KMS-11 (cell line): ENCODE measurements at regions not wholly inside any gene's neighbourhood (a gene's known extent, or its start where the extent isn't known, plus 50 kb on each side); places are given as distances from the start of the nearest gene placed in this dataset.

Experiments used
- H2AFZ ChIP-seq: fragments of 200-600 bp; sonication (generic); 2 replicates; pipeline ENCODE4 v1.6.1; 2016; ENCODE audit warnings: antibody characterized with exemption, mixed run types, low read depth
- H3K27ac ChIP-seq: fragments of 200-600 bp; sonication (generic); 2 replicates; pipeline ENCODE4 v1.6.1; 2016; ENCODE audit warnings: mild to moderate bottlenecking, mixed run types
- H3K27me3 ChIP-seq: fragments of 200-600 bp; sonication (generic); 2 replicates; pipeline ENCODE4 v1.6.1; 2017; ENCODE audit warnings: mild to moderate bottlenecking, low read depth, mixed run types, moderate library complexity; ENCODE audit not compliant: insufficient read depth
- H3K36me3 ChIP-seq: fragments of 200-600 bp; sonication (generic); 2 replicates; pipeline ENCODE4 v1.6.1; 2017; ENCODE audit warnings: mild to moderate bottlenecking, mixed run types; ENCODE audit not compliant: insufficient read depth
- H3K4me1 ChIP-seq: fragments of 200-600 bp; sonication (generic); 2 replicates; pipeline ENCODE4 v1.6.1; 2016; ENCODE audit warnings: mild to moderate bottlenecking, low read depth, mixed run types; ENCODE audit not compliant: poor library complexity, severe bottlenecking
- H3K4me2 ChIP-seq: fragments of 200-600 bp; sonication (generic); 2 replicates; pipeline ENCODE4 v1.7.0; 2016; ENCODE audit warnings: mild to moderate bottlenecking, mixed run types
- H3K4me3 ChIP-seq: fragments of 200-600 bp; sonication (generic); IDR thresholded peaks from 2 replicates; pipeline ENCODE4 v1.6.1; 2017; ENCODE audit warnings: low read depth, low read length, mixed read lengths; ENCODE audit not compliant: insufficient read depth
- H3K79me2 ChIP-seq: fragments of 200-600 bp; sonication (generic); 2 replicates; pipeline ENCODE4 v1.6.1; 2016; ENCODE audit warnings: low read depth, mixed run types; ENCODE audit not compliant: insufficient read depth
- H3K9ac ChIP-seq: fragments of 200-600 bp; sonication (generic); 2 replicates; pipeline ENCODE4 v1.6.1; 2016; ENCODE audit warnings: mild to moderate bottlenecking, mixed run types
- H4K20me1 ChIP-seq: fragments of 200-600 bp; sonication (generic); 2 replicates; pipeline ENCODE4 v1.6.1; 2016; ENCODE audit warnings: mild to moderate bottlenecking, mixed run types; ENCODE audit not compliant: insufficient read depth
- TF ChIP-seq, protein P1 (sequence below): fragments of 200-600 bp; sonication (generic); conservative IDR thresholded peaks from 2 replicates; pipeline ENCODE4 v1.6.1; 2017; ENCODE audit warnings: low read depth, mild to moderate bottlenecking, antibody characterized with exemption, low read length, moderate library complexity, mixed read lengths

DNA sequence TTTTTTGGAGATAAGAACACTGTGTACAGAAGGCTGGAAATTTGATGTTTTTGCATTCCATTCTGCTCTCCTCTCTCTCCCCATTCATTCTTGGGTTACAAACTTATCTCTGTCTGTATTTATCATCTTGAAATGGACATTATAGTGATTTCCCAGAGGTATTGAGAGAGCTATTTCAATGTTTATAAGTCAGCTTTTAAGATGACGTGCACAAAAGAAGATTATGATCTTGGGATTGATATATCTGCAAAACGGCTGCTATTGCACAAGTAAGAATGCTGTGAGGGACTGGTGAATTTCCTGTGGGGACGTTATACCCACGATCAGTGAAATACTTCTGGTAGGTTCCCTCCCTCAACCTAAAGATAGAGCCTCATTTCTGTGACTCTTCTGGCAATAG is 61.0 kb upstream of the DTNA start:
- Histone ChIP-seq H3K27ac (no peak overlapping the region), H4K20me1 (no peaks in the 10 kb centered on the region), H3K27me3 (no peaks in the 10 kb centered on the region), H3K9ac (no peak overlapping the region), H3K4me3 (no peak overlapping the region), H3K4me1 (no peaks in the 10 kb centered on the region), H3K4me2 (no peak overlapping the region), H3K36me3 (no peaks in the 10 kb centered on the region), H3K79me2 (no peaks in the 10 kb centered on the region), H2AFZ (no peak overlapping the region)
- TF ChIP-seq, protein P1, sequence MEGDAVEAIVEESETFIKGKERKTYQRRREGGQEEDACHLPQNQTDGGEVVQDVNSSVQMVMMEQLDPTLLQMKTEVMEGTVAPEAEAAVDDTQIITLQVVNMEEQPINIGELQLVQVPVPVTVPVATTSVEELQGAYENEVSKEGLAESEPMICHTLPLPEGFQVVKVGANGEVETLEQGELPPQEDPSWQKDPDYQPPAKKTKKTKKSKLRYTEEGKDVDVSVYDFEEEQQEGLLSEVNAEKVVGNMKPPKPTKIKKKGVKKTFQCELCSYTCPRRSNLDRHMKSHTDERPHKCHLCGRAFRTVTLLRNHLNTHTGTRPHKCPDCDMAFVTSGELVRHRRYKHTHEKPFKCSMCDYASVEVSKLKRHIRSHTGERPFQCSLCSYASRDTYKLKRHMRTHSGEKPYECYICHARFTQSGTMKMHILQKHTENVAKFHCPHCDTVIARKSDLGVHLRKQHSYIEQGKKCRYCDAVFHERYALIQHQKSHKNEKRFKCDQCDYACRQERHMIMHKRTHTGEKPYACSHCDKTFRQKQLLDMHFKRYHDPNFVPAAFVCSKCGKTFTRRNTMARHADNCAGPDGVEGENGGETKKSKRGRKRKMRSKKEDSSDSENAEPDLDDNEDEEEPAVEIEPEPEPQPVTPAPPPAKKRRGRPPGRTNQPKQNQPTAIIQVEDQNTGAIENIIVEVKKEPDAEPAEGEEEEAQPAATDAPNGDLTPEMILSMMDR = no peak

DNA sequence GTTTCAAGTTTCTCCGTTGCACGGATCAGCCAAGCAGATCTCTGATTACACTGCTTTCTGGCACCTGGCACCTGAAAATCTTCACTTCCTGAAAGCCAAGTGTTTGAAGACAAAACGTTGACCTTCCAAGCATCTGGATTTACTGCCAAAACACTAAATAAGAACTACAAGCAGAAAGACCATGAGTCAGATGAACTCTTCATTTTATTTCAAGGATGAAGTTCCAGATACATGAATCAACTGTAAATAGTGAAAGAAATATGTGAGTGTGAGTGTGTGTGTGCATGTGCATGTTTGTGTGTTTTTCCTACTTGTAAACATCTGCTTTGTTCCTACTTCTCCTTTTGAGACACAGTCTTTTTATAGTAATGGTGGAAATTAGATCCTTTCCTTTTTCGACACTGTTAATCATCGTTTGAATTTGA is 60.0 kb upstream of the DTNA start:
- Histone ChIP-seq H2AFZ (no peak overlapping the region), H3K79me2 (no peaks in the 10 kb centered on the region), H3K4me2 (no peak overlapping the region), H3K27ac (no peak overlapping the region), H4K20me1 (no peaks in the 10 kb centered on the region), H3K4me1 (no peaks in the 10 kb centered on the region), H3K27me3 (no peaks in the 10 kb centered on the region), H3K36me3 (no peaks in the 10 kb centered on the region), H3K4me3 (no peak overlapping the region), H3K9ac (no peak overlapping the region)
- TF ChIP-seq, protein P1 = no peak

DNA sequence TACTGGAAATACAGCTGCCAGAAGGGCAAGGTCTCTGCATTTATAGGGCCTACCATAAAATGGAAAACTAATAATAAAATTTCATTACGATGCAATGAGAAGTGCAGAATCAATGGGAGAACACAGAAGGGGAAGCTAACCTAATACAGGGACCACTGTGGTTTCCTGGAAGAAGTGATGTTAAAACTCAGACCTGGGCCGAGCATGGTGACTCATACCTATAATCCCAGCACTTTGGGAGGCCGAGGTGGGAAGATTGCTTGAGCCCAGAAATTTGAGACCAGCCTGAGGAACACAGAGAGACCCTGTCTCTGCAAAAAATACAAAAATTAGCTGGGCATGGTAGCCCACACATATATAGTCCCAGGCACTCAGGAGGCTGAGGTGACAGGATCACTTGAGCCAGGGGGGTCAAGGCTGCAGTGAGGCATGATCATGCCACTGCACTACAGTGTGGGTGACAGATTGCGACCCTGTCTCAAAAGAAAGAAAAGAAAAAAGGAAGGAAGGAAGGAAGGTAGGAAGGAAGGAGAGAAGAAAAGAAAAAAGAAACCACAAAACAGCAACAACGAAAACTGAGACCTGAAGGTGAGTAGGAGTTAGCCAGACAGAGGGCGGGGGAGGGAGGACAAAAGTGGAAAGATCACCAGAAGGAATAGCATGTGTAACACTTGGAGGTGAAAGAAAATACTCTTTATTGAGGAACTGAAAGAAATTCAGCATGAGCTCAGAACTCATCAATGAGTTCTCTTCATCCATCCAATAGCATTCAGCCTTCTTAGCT is 58.3 kb upstream of the DTNA start:
- H3K4me1 ChIP-seq = no peaks in the 10 kb centered on the region
- no peak overlapping the region for H3K27ac ChIP-seq
- no peak overlapping the region for H3K4me2 ChIP-seq
- H3K27me3 ChIP-seq = no peaks in the 10 kb centered on the region
- H3K79me2 ChIP-seq = no peaks in the 10 kb centered on the region
- H4K20me1 ChIP-seq = no peaks in the 10 kb centered on the region
- H3K4me3 ChIP-seq = no peak overlapping the region
- TF ChIP-seq, protein P1 = no peak
- H2AFZ ChIP-seq = no peak overlapping the region
- H3K9ac ChIP-seq = no peak overlapping the region
- H3K36me3 ChIP-seq = no peaks in the 10 kb centered on the region

DNA sequence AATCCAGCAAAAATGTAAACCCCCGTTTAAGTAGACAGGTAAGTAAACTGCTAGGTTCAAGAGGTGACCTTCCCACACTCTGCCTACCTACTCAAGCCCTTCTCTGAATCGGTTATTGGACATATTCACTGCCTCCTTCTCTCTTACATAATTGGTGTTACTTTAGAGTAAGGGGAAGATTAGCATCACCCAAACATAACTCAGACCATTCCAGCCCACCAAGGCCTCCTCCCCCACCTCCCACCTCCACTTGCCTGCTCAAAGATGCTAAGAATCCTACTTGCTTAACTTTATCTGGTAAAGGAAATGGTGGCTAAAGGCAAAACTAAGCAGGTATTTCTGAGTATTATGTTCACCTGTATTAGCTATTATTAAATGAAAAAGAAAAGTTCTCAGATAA is 55.0 kb upstream of the DTNA start:
- H3K79me2 ChIP-seq = no peaks in the 10 kb centered on the region
- no peaks in the 10 kb centered on the region for H3K27me3 ChIP-seq
- H2AFZ ChIP-seq = no peak overlapping the region
- H3K9ac ChIP-seq = no peak overlapping the region
- no peak overlapping the region for H3K27ac ChIP-seq
- TF ChIP-seq, protein P1 = no peak
- peaks cover 31% of the 10 kb centered on the region for H3K4me1 ChIP-seq
- H4K20me1 ChIP-seq = no peaks in the 10 kb centered on the region
- no peak overlapping the region for H3K4me2 ChIP-seq
- H3K4me3 ChIP-seq = no peak overlapping the region
- H3K36me3 ChIP-seq = no peaks in the 10 kb centered on the region
